ENCODE measurements at regions not wholly inside any gene's neighbourhood (a gene's known extent, or its start where the extent isn't known, plus 50 kb on each side); places are given as distances from the start of the nearest gene placed in this dataset.
"Not testable (repeated sequence)": the region's sequence is repeated elsewhere in the genome, so short reads cannot be mapped to it uniquely, and the experiment has no call there.

DNA sequence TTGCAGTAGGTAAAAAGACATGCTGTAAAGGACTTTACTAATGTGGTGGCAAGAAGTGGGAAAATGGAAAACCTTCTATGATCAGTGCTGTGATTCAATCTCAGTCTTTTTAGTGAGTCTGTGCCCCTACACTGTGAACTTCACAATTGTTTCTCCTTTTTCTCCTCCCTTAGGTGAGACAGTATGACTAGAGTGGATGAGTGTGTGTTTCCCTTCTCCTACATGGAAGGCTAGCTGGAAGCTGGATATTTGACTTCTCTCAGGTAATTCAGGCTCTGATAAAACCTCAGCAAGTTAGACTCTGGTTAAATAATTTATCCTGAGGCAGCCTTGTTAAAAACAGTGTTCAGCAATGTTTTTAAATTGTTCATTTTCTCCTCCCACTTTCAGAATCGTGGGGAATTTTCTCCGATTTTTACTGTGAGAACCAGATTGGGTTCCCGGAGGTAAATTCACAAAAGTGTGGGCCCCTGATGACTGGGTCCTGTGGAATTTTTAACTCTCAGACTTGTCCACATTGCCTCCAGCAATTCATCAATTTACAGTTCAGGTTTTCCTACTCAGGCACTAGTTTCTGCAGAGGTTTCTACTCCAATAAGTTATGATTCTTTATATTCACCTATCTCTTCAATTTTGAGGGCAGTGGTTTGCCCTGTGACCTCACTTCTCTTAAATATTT lies 149.1 kb upstream of the PIK3R1 start:
- no peak for DNase-seq

DNA sequence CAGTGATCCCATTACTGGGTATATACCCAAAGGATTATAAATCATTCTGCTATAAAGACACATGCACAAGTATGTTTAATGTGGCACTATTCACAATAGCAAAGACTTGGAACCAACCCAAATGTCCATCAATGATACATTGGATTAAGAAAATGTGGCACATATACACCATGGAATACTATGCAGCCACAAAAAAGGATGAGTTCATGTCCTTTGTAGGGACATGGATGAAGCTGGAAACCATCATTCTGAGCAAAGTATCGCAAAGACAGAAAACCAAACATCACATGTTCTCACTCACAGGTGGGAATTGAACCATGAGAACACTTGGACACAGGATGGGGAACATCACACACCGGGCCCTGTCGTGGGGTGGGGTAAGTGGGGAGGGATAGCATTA lies 150.2 kb upstream of the PIK3R1 start:
- not testable (repeated sequence) for DNase-seq

DNA sequence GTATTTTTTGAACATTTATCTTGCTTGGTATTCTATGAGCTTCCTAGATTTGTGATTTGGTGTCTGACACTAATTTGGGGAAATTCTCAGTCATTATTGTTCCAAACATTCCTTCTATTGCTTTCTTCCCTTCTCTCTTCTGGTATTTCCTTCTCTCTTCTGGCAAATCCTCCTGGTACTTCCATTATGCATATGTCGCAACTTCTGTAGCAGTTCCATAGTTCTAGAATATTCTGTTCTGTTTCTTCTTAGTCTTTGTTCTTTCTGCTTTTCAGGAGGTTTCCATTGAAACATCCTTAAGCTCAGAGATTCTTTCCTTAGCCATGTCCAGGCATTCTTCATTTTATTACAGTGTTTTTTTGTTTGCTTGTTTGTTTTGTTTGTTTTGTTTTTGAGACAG lies 155.2 kb upstream of the PIK3R1 start:
- no peak for DNase-seq

DNA sequence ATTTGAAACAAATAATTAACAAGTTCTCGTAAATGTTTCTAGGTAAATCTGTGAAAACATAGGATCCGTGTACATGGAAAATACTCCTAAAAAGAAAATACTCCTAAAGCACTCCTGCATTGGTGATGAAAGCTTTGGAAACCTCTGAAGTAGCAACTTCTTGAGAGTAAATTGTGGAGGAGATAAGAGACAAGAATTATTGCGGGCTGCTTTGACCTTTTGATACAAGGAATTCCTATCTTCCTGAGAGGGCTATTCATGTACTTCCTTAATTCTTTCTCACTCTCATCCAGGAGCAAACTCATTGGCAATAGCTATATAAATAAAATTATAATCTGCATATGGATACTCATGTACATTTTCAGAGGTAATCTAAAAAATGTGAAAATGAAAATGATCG lies 158.4 kb upstream of the PIK3R1 start:
- no peak for DNase-seq

DNA sequence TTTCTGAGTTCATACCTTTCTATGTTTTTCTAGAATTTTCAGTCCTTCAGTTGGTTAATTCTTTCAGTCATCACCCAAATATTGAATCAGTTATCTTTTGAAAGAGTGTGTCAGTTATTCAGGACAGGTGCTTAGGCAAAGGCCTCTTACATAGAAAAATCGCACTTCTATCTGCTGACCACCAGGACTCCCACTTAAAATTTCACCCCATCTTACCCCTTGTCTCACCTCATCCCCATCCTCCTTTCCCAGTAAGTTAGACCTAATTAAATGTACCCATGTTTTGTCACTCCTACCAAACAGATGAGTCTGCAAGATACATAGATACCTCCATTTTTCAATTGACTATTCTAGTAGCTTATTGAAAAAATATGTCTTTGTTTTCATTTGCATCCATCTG lies 159.9 kb upstream of the PIK3R1 start:
- no peak for DNase-seq

- DNase-seq: no peak
Measured at GRCh38 chr5:68054638-68055037, 160.9 kb upstream of the PIK3R1 start.

DNA sequence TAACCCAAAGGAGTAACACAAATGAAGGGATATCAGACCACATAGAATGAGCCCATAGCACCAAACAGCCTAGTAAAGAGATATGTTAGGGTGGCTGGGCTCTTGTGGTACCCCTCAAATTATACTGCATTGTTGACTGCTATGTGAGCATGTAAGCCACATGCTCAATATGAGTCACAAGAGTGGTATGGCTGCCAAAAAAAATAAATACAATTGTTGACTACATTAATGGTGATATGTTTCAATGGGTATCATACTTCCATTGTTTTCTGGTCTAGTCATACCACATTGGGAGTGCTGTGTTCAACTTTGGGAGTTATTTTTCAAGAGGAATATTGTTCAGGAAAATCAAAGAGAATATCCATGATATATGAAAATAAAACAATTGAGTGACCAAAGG lies 162.4 kb upstream of the PIK3R1 start:
- DNase-seq: no peak

DNA sequence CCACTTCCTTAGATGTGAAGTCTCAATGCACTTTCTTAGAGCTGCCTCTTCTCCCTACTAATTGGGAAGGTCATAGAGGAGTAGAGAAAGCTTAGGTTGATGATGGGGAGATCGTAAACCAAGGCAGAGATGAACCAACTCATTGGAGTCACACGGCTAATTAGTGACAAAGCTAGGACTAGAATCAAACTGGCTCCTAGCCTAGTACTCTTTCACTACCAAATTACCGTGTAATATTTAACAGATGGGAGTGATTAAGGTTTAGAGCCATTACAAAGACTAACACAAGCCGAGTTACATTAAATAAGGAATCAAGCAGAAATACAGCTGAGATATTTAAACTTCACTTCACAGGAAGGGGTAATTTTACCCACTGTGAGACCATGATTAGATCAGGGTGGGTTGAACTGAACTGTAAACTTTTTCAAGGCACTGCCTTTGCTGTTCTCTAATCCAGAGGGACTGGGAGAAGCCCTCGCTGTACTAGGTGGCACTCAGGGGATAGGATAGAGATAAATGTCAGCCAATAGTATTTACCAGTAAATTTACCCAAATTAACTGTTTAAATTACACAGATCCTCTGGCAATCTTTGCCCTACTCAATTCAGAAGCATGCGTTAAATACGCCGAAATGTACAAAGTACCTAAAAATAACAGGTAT lies 166.4 kb upstream of the PIK3R1 start:
- DNase-seq: no peak

DNA sequence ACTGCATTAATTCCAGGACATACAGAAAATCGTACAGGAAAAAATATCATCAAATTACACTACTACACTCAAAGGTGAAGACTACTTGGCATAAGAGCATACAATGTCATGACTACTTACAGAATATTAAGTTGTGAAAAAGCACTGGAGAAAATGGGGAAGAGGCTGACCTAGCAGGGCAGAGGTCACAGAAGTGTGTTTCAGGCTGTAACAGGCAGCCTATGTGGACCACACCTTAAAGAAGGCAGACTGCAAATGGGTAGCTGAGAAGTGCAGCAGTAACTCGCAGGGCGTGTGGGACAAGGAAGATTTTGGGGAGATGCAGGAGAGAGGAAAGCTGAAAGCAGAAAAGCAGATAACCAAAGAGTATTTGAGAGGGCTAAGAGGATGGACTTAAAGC lies 167.0 kb upstream of the PIK3R1 start:
- DNase-seq: no peak

- DNase-seq: not testable (repeated sequence)
Measured at GRCh38 chr5:68048054-68048453, 167.5 kb upstream of the PIK3R1 start.

GRCh38 chr5:68047035-68047434 lies 168.5 kb upstream of the PIK3R1 start:
- DNase-seq: no peak

GRCh38 chr5:68046445-68046844 lies 169.1 kb upstream of the PIK3R1 start:
- no peak for DNase-seq

- DNase-seq: no peak
Measured at GRCh38 chr5:68041293-68041692, 174.3 kb upstream of the PIK3R1 start.

DNA sequence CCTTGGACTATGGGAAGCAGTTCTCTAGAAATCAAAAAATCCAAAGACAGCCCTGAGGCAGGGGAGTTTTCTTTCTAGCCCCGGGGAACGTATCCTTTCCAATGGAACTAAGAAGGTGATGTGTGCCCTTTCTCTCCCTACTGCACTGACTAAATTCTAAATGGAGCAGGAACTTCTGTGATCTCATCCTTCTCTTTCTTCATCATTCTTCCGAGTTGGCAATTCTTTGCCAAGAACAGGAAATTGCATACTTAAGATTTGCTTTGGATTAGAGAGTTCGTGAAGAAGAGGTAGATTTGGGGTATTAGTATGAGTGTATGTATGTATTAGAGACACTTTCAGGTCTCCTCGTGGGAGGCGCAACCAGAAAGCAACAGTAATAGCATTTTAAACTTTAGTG lies 178.0 kb upstream of the PIK3R1 start:
- no peak for DNase-seq

- DNase-seq: no peak
Measured at GRCh38 chr5:68033961-68034571, 181.5 kb upstream of the PIK3R1 start.

- no peak for DNase-seq
Measured at GRCh38 chr5:68033029-68033428, 182.5 kb upstream of the PIK3R1 start.

DNA sequence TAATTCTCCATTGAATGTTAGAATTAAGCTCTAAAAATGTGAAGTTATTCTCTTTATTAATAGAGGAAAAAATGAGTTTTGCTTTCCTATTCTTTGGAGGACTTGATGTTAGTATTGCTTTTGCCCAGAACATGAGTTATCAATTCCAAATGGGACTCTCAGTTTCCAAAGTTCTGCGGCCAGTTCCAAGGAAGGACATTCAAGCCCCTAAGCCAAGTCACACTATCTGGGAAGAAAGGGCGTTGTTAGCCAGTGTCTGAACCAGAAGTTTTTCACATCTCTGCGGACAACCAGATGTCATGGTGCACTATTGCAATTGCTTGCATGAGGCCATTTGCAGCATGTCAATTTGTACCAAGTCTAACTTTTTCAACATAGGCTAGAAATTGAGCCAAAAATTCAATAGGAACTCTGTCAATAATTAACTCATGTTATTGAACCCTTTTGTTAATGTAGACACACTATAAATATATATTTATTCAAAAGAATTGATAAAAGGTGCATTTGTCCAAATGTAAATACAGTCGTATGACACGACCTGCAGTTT lies 183.3 kb upstream of the PIK3R1 start:
- no peak for DNase-seq

- DNase-seq: no peak
Measured at GRCh38 chr5:68028131-68028727, 187.3 kb upstream of the PIK3R1 start.

GRCh38 chr5:68027519-68027918 lies 188.0 kb upstream of the PIK3R1 start:
- no peak for DNase-seq

DNA sequence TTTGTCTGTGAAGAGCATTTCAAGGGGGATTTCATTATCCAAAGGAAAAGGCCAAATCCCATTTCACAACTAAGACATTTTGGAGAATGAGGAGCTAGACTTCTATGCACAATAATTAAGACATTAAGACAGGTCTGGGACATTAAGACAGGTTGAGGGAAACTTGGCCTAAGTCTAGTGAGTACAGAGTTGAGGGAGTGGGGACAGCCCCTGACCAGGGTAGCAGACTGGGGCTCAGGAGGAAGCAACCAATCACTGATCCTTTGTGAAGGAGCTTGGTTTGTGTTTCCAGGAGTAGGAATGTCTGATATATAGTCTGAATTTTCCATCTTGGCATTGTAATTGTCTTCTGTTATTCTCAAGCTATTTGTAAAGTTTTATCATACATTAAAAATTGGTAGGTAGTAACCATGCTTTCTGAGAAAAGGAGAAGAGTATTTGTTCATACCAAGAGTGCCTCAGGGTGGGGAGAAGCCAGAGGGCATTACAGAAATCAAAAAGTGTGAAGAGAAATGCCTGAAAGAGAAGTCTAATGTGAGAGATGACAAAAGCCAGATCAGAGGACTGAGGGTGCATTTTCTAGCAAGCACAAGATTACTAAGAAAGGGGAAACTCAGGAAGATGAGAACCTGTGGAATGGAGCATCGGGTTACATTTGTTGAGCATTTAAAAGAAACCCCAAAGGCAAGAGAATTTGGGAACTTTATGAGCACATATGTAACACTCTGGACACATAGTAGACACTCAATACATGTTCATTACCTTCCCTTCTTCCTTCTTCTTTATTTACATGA lies 189.3 kb upstream of the PIK3R1 start:
- DNase-seq: no peak

DNA sequence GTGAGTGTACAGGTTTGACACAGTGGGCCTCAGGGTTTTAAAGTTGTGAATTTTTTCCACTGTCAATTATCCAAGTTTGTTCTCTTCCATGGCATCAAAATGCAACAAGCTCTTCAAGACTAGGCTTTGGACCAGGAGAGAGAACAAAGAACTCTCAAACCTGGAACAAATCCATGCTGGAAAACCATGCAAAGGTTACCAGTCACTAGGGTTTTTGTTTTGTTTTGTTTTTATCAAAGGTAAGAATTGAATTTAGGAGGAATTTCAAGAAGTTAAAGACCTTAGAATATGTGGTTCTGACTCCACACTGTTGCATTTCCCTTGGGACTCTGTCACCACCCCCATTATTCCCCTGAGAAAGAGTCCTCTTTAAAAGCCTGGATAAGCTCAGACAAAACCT lies 191.1 kb upstream of the PIK3R1 start:
- DNase-seq: no peak

GRCh38 chr5:68021916-68022315 lies 193.6 kb upstream of the PIK3R1 start:
- no peak for DNase-seq

DNA sequence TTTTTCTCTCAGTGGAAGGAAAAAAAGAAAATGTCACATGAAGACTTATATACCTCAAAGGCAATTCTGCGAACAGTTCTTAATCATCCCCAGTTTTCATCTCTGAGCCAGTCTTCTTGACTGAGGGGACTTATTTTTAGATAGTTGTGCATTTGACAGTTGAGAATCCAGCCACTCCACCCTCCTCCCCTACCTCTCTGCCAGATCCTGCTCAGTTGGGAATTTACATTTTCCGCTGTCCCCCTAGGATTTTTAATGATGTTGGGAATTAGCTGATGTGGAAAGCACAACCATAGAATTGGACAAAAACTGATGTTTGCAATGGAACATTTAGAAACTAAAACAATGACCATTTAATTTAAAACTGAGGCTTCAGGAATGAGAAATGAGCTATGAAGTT lies 194.3 kb upstream of the PIK3R1 start:
- DNase-seq: no peak
